ENCODE measurements at regions not wholly inside any gene's neighbourhood (a gene's known extent, or its start where the extent isn't known, plus 50 kb on each side); places are given as distances from the start of the nearest gene placed in this dataset.

GRCh38 chr3:73718326-73719110 lies 93.8 kb upstream of the PDZRN3 start:
- FAIRE-seq = no peak
- no peak for TF ChIP-seq CTCF (IDR thresholded peaks at IDR 0.05; ENCODE audit: insufficient read depth, low read length, severe bottlenecking)
- Histone ChIP-seq H3K36me3 (ENCODE audit: control insufficient read depth, insufficient read depth, low read length) (no peaks in the 10 kb centered on the region), H3K4me3 (ENCODE audit: low read depth, low read length) (no peak overlapping the region), H3K27me3 (ENCODE audit: control insufficient read depth, insufficient read depth, low read length) (no peaks in the 10 kb centered on the region)
- DNase-seq (ENCODE audit: low read depth) = no peak

GRCh38 chr3:73716418-73716817 lies 91.7 kb upstream of the PDZRN3 start:
- FAIRE-seq (peak; percentile 68), DNase-seq (ENCODE audit: low read depth) (peak; percentile 78)
- no peak overlapping the region for H3K4me3 ChIP-seq (ENCODE audit: low read depth, low read length)
- no peaks in the 10 kb centered on the region for H3K36me3 ChIP-seq (ENCODE audit: control insufficient read depth, insufficient read depth, low read length)
- TF ChIP-seq CTCF (IDR thresholded peaks at IDR 0.05; ENCODE audit: insufficient read depth, low read length, severe bottlenecking) = no peak
- no peaks in the 10 kb centered on the region for H3K27me3 ChIP-seq (ENCODE audit: control insufficient read depth, insufficient read depth, low read length)

GRCh38 chr3:73710340-73710739 lies 85.6 kb upstream of the PDZRN3 start:
- no peak for TF ChIP-seq CTCF (IDR thresholded peaks at IDR 0.05; ENCODE audit: insufficient read depth, low read length, severe bottlenecking)
- peak; percentile 21 for DNase-seq (ENCODE audit: low read depth)
- H3K27me3 ChIP-seq (ENCODE audit: control insufficient read depth, insufficient read depth, low read length) = no peaks in the 10 kb centered on the region
- no peaks in the 10 kb centered on the region for H3K36me3 ChIP-seq (ENCODE audit: control insufficient read depth, insufficient read depth, low read length)
- FAIRE-seq = peak; percentile 13
- no peak overlapping the region for H3K4me3 ChIP-seq (ENCODE audit: low read depth, low read length)

GRCh38 chr3:73709712-73710111 lies 85.0 kb upstream of the PDZRN3 start:
- no peak for DNase-seq (ENCODE audit: low read depth)
- no peak for FAIRE-seq
- TF ChIP-seq CTCF (IDR thresholded peaks at IDR 0.05; ENCODE audit: insufficient read depth, low read length, severe bottlenecking) = no peak

DNA sequence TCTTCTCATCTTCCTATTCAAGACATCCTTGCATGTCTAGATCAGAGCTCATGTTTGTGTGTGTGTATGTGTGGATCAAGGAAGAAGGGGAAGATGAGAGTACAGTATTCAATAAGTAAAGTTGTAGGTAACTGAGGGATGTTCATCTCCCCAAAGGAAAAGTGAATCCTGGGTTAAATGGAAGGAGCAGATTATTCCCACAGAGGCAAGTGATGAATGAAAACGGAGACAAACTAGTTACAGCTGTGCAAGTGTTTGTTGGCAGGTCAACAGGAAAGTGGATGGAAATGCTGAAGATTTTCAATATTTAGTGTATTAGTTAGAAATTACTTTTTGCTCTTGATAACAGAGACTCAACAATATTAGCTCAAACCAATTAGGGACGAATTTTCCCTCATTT lies 84.2 kb upstream of the PDZRN3 start:
- Histone ChIP-seq H3K36me3 (ENCODE audit: control insufficient read depth, insufficient read depth, low read length) (no peaks in the 10 kb centered on the region), H3K4me3 (ENCODE audit: low read depth, low read length) (no peak overlapping the region), H3K27me3 (ENCODE audit: control insufficient read depth, insufficient read depth, low read length) (no peaks in the 10 kb centered on the region)
- FAIRE-seq = no peak
- DNase-seq (ENCODE audit: low read depth) = no peak
- TF ChIP-seq CTCF (IDR thresholded peaks at IDR 0.05; ENCODE audit: insufficient read depth, low read length, severe bottlenecking) = no peak

More at GRCh38 chr3:73709712-73710111, 85.0 kb upstream of the PDZRN3 start:
- Histone ChIP-seq H3K36me3 (ENCODE audit: control insufficient read depth, insufficient read depth, low read length) (no peaks in the 10 kb centered on the region), H3K4me3 (ENCODE audit: low read depth, low read length) (no peak overlapping the region), H3K27me3 (ENCODE audit: control insufficient read depth, insufficient read depth, low read length) (no peaks in the 10 kb centered on the region)

DNA sequence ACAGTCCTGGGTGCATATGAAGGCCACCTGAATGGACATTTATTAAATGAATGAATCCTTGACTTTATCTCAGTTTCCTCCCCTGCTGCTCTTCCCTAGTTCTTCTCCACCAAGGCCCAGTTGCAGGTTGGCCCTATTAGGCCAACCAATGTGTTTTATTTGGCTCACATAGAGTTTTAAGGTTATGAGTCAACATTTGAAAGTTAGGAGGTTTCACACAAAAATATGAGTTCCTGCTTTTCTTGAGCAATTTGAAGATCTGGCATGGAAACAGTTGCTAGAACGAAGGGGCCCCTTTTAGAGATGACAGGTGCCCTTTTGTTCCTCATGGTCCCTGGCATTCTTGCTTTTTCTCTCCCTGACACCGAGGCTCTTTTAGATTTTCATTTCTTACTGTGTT lies 83.0 kb upstream of the PDZRN3 start:
- H3K27me3 ChIP-seq (ENCODE audit: control insufficient read depth, insufficient read depth, low read length) = no peaks in the 10 kb centered on the region
- FAIRE-seq (no peak), DNase-seq (ENCODE audit: low read depth) (no peak)
- TF ChIP-seq CTCF (IDR thresholded peaks at IDR 0.05; ENCODE audit: insufficient read depth, low read length, severe bottlenecking) = no peak
- H3K36me3 ChIP-seq (ENCODE audit: control insufficient read depth, insufficient read depth, low read length) = no peaks in the 10 kb centered on the region
- no peak overlapping the region for H3K4me3 ChIP-seq (ENCODE audit: low read depth, low read length)
